GM21526 (cell line): ENCODE measurements at regions not wholly inside any gene's neighbourhood (a gene's known extent, or its start where the extent isn't known, plus 50 kb on each side); places are given as distances from the start of the nearest gene placed in this dataset.
A peak's percentile ranks its signal among the peaks of the same experiment; 100 is the strongest.
"Not testable (repeated sequence)": the region's sequence is repeated elsewhere in the genome, so short reads cannot be mapped to it uniquely, and the experiment has no call there.

Experiments used
- ATAC-seq: cut with Tn5 transposase; IDR thresholded peaks from one replicate; pipeline ENCODE4 v1.9.1; 2021; ENCODE audit warnings: moderate library complexity; ENCODE audit not compliant: unreplicated experiment, low FRiP score

GRCh38 chr14:49250517-49250916, 335.7 kb downstream of the RPS29 start:
- no peak for ATAC-seq

- ATAC-seq: no peak
These were observed 336.1 kb downstream of the RPS29 start for GRCh38 chr14:49250109-49250508.

GRCh38 chr14:49249022-49249421, 337.2 kb downstream of the RPS29 start:
- ATAC-seq: no peak

GRCh38 chr14:49243777-49244176, 342.4 kb downstream of the RPS29 start:
- not testable (repeated sequence) for ATAC-seq

GRCh38 chr14:49240383-49240782, 345.8 kb downstream of the RPS29 start:
- no peak for ATAC-seq

- ATAC-seq: no peak
These were observed 357.6 kb downstream of the RPS29 start for GRCh38 chr14:49228552-49228951.

GRCh38 chr14:49221316-49221715, 364.9 kb downstream of the RPS29 start:
- ATAC-seq: no peak

GRCh38 chr14:49220492-49220891, 365.7 kb downstream of the RPS29 start:
- ATAC-seq: no peak

- ATAC-seq: no peak
These were observed 367.6 kb downstream of the RPS29 start for GRCh38 chr14:49218436-49219092.

- no peak for ATAC-seq
These were observed 373.5 kb downstream of the RPS29 start for GRCh38 chr14:49212721-49213120.

- ATAC-seq: no peak
These were observed 376.8 kb downstream of the RPS29 start for GRCh38 chr14:49209416-49209815.

GRCh38 chr14:49206828-49207227, 379.4 kb downstream of the RPS29 start:
- no peak for ATAC-seq

- no peak for ATAC-seq
These were observed 382.5 kb downstream of the RPS29 start for GRCh38 chr14:49203676-49204075.

- no peak for ATAC-seq
These were observed 387.0 kb downstream of the RPS29 start for GRCh38 chr14:49199159-49199558.

GRCh38 chr14:49196327-49196726, 389.9 kb downstream of the RPS29 start:
- no peak for ATAC-seq

- ATAC-seq: no peak
These were observed 392.1 kb downstream of the RPS29 start for GRCh38 chr14:49194067-49194466.

GRCh38 chr14:49193332-49194065, 392.7 kb downstream of the RPS29 start:
- peak; percentile 93 for ATAC-seq

- ATAC-seq: no peak
These were observed 394.8 kb downstream of the RPS29 start for GRCh38 chr14:49191380-49191779.

GRCh38 chr14:49189375-49189774, 396.8 kb downstream of the RPS29 start:
- ATAC-seq: no peak

- ATAC-seq: no peak
These were observed 398.4 kb downstream of the RPS29 start for GRCh38 chr14:49187799-49188198.

GRCh38 chr14:49173765-49174373, 412.3 kb downstream of the RPS29 start:
- ATAC-seq: peak; percentile 96

GRCh38 chr14:49164074-49164473, 422.1 kb downstream of the RPS29 start:
- no peak for ATAC-seq
